K562 (cell line): ENCODE measurements at regions not wholly inside any gene's neighbourhood (a gene's known extent, or its start where the extent isn't known, plus 50 kb on each side); places are given as distances from the start of the nearest gene placed in this dataset.

ENCODE experiments used
- ATAC-seq: fragments of 200-7000 bp; cut with Tn5 transposase; 3 replicates; pipeline ENCODE4 v1.9.1; 2020; ENCODE audit warnings: moderate library complexity
- BruUV-seq: library from RNA; stranded (reverse); fragments of 400-500 nt; replicated peaks from 2 replicates; lab custom pipeline; 2021; lab: Mats Ljungman, UMichigan
- CTCF ChIA-PET: fragments of 300-600 bp; formaldehyde crosslinking; extraction: SDS; loops from one replicate; lab custom pipeline; 2021; ENCODE audit warnings: low intra/inter-chr PET ratio; lab: Yijun Ruan, JAX
- POLR2A ChIA-PET: fragments of 300-600, 350-650 bp; sonication (Branson Sonifier 250); formaldehyde crosslinking; extraction: SDS; loops from one replicate; lab custom pipeline; 2021; ENCODE audit warnings: antibody characterized with exemption, inconsistent platforms; lab: Yijun Ruan, JAX
- DNase-seq, 4 experiments: peaks; one replicate each; pipeline versions ENCODE4 v3.0.0 to v3.0.0-alpha.2; 2011 to 2018; ENCODE audit warnings: low spot score in 3 of 4, mixed read lengths in 3 of 4; ENCODE audit errors: extremely low read depth in 1 of 4
- FAIRE-seq: peaks from 2 replicates; lab custom pipeline; 2011; peaks lifted over from hg19 to GRCh38; lab: Jason Lieb, UNC
- H2AFZ ChIP-seq: 2 replicates; pipeline ENCODE4 v1.6.0; 2011; ENCODE audit warnings: low read depth, low read length, control low read depth, inconsistent platforms
- H3K27ac ChIP-seq: fragments of 200-600 bp; 3 replicates; pipeline ENCODE4 v1.8.0; 2011; ENCODE audit warnings: low read depth, mild to moderate bottlenecking, control low read depth, inconsistent platforms, low read length, moderate library complexity, mixed read lengths; ENCODE audit errors: extremely low read depth
- H3K27me3 ChIP-seq, 2 experiments: fragments of 300-600 bp in 1 of 2; 2 replicates in 1 of 2; 3 replicates in 1 of 2; pipeline versions ENCODE4 v1.6.0 to v1.8.0; 2011; ENCODE audit warnings: inconsistent platforms in 2 of 2, low read length in 2 of 2, mild to moderate bottlenecking in 1 of 2, mixed read lengths in 1 of 2, moderate library complexity in 1 of 2; ENCODE audit not compliant: control insufficient read depth in 2 of 2, insufficient read depth in 2 of 2
- H3K36me3 ChIP-seq: fragments of 300-600 bp; 3 replicates; pipeline ENCODE4 v1.8.0; 2011; ENCODE audit warnings: mild to moderate bottlenecking, low read length, inconsistent platforms; ENCODE audit not compliant: control insufficient read depth, insufficient read depth
- H3K4me1 ChIP-seq, 2 experiments: fragments of 200-600 bp in 1 of 2; replicated peaks in 1 of 2; 2 replicates in 1 of 2; 3 replicates in 1 of 2; pipeline versions ENCODE4 v1.5.1 to v1.8.0; 2011; ENCODE audit warnings: inconsistent platforms in 2 of 2, low read length in 2 of 2, mild to moderate bottlenecking in 1 of 2, mixed read lengths in 1 of 2, moderate library complexity in 1 of 2; ENCODE audit not compliant: control insufficient read depth in 2 of 2, insufficient read depth in 2 of 2
- H3K4me2 ChIP-seq: 2 replicates; pipeline ENCODE4 v1.6.1; 2011; ENCODE audit warnings: low read length, control low read depth, inconsistent platforms, mixed read lengths; ENCODE audit not compliant: insufficient read depth
- H3K4me3 ChIP-seq: fragments of 200-600 bp; sonication (generic), shearing (Covaris generic); 2 replicates; pipeline ENCODE4 v1.5.1; 2016; ENCODE audit warnings: control low read depth, inconsistent platforms
- H3K79me2 ChIP-seq: fragments of 200-600 bp; 3 replicates; pipeline ENCODE4 v1.8.0; 2011; ENCODE audit warnings: low read length, inconsistent platforms; ENCODE audit not compliant: control insufficient read depth, insufficient read depth
- H3K9ac ChIP-seq, 2 experiments: 2 replicates each; pipeline versions ENCODE4 v1.6.0 to v1.6.1; 2011; ENCODE audit warnings: low read depth in 2 of 2, low read length in 2 of 2, control low read depth in 1 of 2, inconsistent platforms in 1 of 2, mild to moderate bottlenecking in 1 of 2, mixed read lengths in 1 of 2; ENCODE audit not compliant: insufficient read depth in 1 of 2
- H3K9me1 ChIP-seq: one replicate; pipeline ENCODE4 v1.6.0; 2011; ENCODE audit warnings: inconsistent platforms, mild to moderate bottlenecking, low read length, moderate library complexity; ENCODE audit not compliant: control insufficient read depth, insufficient read depth
- H3K9me3 ChIP-seq: replicated peaks from 2 replicates; pipeline ENCODE4 v1.5.1; 2011; ENCODE audit warnings: low read depth, low read length, inconsistent platforms; ENCODE audit not compliant: control insufficient read depth, insufficient read depth
- H4K20me1 ChIP-seq: replicated peaks from 2 replicates; pipeline ENCODE4 v1.6.1; 2011; ENCODE audit warnings: low read length, inconsistent platforms, mixed read lengths; ENCODE audit not compliant: control insufficient read depth, insufficient read depth
- EP400 ChIP-seq: fragments of 450-650 bp; IDR thresholded peaks from 2 replicates; pipeline ENCODE4 v1.6.1; 2017; ENCODE audit warnings: antibody characterized with exemption, mild to moderate bottlenecking, moderate library complexity
- HEY1 ChIP-seq: fragments of 250-450 bp; sonication (Bioruptor Pico); IDR thresholded peaks from 2 replicates; pipeline ENCODE4 v1.5.0; 2020; ENCODE audit warnings: mild to moderate bottlenecking, moderate library complexity, borderline replicate concordance
- MECOM ChIP-seq: fragments of 250-450 bp; sonication (Bioruptor Pico); IDR thresholded peaks from 2 replicates; pipeline ENCODE4 v1.8.0; 2022; ENCODE audit warnings: inconsistent platforms
- MED1 ChIP-seq: sonication (generic); formaldehyde crosslinking; IDR thresholded peaks from 2 replicates; pipeline ENCODE4 v1.8.1; 2023; ENCODE audit warnings: missing genetic modification reagents, borderline replicate concordance
- MIER1 ChIP-seq: fragments of 450-650 bp; IDR thresholded peaks from 2 replicates; pipeline ENCODE4 v1.6.1; 2016; ENCODE audit warnings: antibody characterized with exemption, mild to moderate bottlenecking, low read depth
- MTA3 ChIP-seq: fragments of 450-650 bp; formaldehyde crosslinking; IDR thresholded peaks from 2 replicates; pipeline ENCODE4 v1.6.1; 2017; ENCODE audit warnings: mild to moderate bottlenecking, borderline replicate concordance
- MXI1 ChIP-seq: IDR thresholded peaks from 2 replicates; pipeline ENCODE4 v1.6.1; 2011; ENCODE audit warnings: low read depth, mild to moderate bottlenecking, improper control_type of control experiment, low read length
- MYC ChIP-seq, 2 experiments: fragments of 250-450 bp in 1 of 2; sonication (Bioruptor Pico) in 1 of 2; IDR thresholded peaks; 2 replicates each; pipeline versions ENCODE4 v1.5.1 to v1.6.1; 2012 to 2021; ENCODE audit warnings: low read depth in 2 of 2, borderline replicate concordance in 1 of 2, improper control_type of control experiment in 1 of 2, low read length in 1 of 2, mild to moderate bottlenecking in 1 of 2, moderate library complexity in 1 of 2
- POLR2B ChIP-seq: fragments of 450-650 bp; IDR thresholded peaks from 2 replicates; pipeline ENCODE4 v1.6.1; 2018; ENCODE audit warnings: low read depth; ENCODE audit not compliant: partially characterized antibody
- POLR2G ChIP-seq: fragments of 200-400 bp; formaldehyde crosslinking; IDR thresholded peaks from 2 replicates; pipeline ENCODE4 v1.6.1; 2017; ENCODE audit warnings: low read depth, mild to moderate bottlenecking, antibody characterized with exemption, low read length, moderate library complexity
- SREBF2 ChIP-seq: sonication (generic); formaldehyde crosslinking; IDR thresholded peaks from 2 replicates; pipeline ENCODE4 v1.4.0; 2020; ENCODE audit warnings: mild to moderate bottlenecking, missing genetic modification reagents
- TFAM ChIP-seq: fragments of 250-450 bp; sonication (Bioruptor Pico); conservative IDR thresholded peaks from 2 replicates; pipeline ENCODE4 v1.5.0; 2021; ENCODE audit warnings: mild to moderate bottlenecking, moderate library complexity
- ZHX1 ChIP-seq: fragments of 150-350 bp; conservative IDR thresholded peaks from 2 replicates; pipeline ENCODE4 v1.6.1; 2014; ENCODE audit warnings: low read length
- ZNF121 ChIP-seq: sonication (generic); formaldehyde crosslinking; conservative IDR thresholded peaks from 2 replicates; pipeline ENCODE4 v1.8.0; 2022; ENCODE audit warnings: missing genetic modification reagents
- ZNF124 ChIP-seq: sonication (generic); formaldehyde crosslinking; IDR thresholded peaks from 2 replicates; pipeline ENCODE4 v1.8.1; 2022; ENCODE audit warnings: missing genetic modification reagents
- ZNF668 ChIP-seq: fragments of 250-450 bp; sonication (Bioruptor Pico); IDR thresholded peaks from 2 replicates; pipeline ENCODE4 v1.8.0; 2022; ENCODE audit warnings: mild to moderate bottlenecking, inconsistent platforms
- WGBS: fragments of 100-300 bp; shearing (Covaris generic); methylation state at CpG from one replicate; pipeline ENCODE4 v1.1.6; 2016; ENCODE audit warnings: low coverage, mixed read lengths; ENCODE audit not compliant: insufficient coverage; ENCODE audit errors: missing lambda C conversion rate; 5-methylcytosine and 5-hydroxymethylcytosine counted together
- in situ Hi-C: fragments of 300-500 bp; cut with MboI; formaldehyde crosslinking; loops from 4 replicates; pipeline ENCODE4 v1.15.0; 2018; ENCODE audit warnings: inconsistent platforms, mixed read lengths
- intact Hi-C: fragments of 100-400 bp; cut with micrococcal nuclease; formaldehyde crosslinking; loops from 2 replicates; pipeline ENCODE4 v1.14.2; 2022

GRCh38 chr5:5951953-5952352 is 426.4 kb downstream of the MED10 start:
- Histone ChIP-seq H3K4me2 (no peak overlapping the region), H2AFZ (no peak overlapping the region), H3K36me3 (no peaks in the 10 kb centered on the region), H4K20me1 (no peaks in the 10 kb centered on the region; the same call in 1 of the 2 replicates), H3K9ac (no peak overlapping the region), H3K4me3 (no peak overlapping the region), H3K27ac (no peak overlapping the region), H3K27me3 (peaks cover 0 to 4% of the 10 kb centered on the region in 2 experiments; a peak in 1 of 5 replicates), H3K79me2 (no peaks in the 10 kb centered on the region), H3K9me3 (no peaks in the 10 kb centered on the region), H3K4me1 (no peaks in the 10 kb centered on the region), H3K9me1 (no peaks in the 10 kb centered on the region)
- ChIA-PET POLR2A (no interaction called here), CTCF (no interaction called here)
- TF ChIP-seq POLR2G = no peak
- TF ChIP-seq MTA3 = no peak
- no peak for TF ChIP-seq MYC (IDR thresholded peaks at IDR 0.05; ENCODE audit: low read depth, low read length)
- no peak for TF ChIP-seq MYC (CRISPR knock-in tag; IDR thresholded peaks at IDR 0.05; ENCODE audit: borderline replicate concordance, low read depth)
- TF ChIP-seq MED1 (CRISPR knock-in tag) = no peak
- no peak for TF ChIP-seq SREBF2
- DNase-seq = no peak
- 6% methylated on average over 3 of the region's 3 CpGs for WGBS
- intact Hi-C loops = no loop called here
- no peak for FAIRE-seq
- no TSS peak for BruUV-seq
- in situ Hi-C loops = no loop called here
- no peak for ATAC-seq

GRCh38 chr5:5950658-5951057 is 427.7 kb downstream of the MED10 start:
- WGBS = 2% methylated on average over 5 of the region's 5 CpGs
- BruUV-seq = no TSS peak
- no peak for TF ChIP-seq ZNF668 (CRISPR knock-in tag)
- TF ChIP-seq MXI1 = no peak
- TF ChIP-seq MECOM (CRISPR knock-in tag) = no peak
- no peak for TF ChIP-seq ZNF124 (CRISPR knock-in tag)
- no peak for TF ChIP-seq HEY1 (CRISPR knock-in tag)
- TF ChIP-seq EP400 = no peak
- TF ChIP-seq MIER1 = no peak
- TF ChIP-seq POLR2B = no peak
- TF ChIP-seq ZHX1 = no peak
- TF ChIP-seq ZNF121 (CRISPR knock-in tag) = no peak
- TF ChIP-seq TFAM = no peak

More at GRCh38 chr5:5950658-5951057, 427.7 kb downstream of the MED10 start:
- no peaks in the 10 kb centered on the region for H3K4me1 ChIP-seq
- peaks cover 0 to 4% of the 10 kb centered on the region in 2 experiments; a peak in 1 of 5 replicates for H3K27me3 ChIP-seq
- H3K4me3 ChIP-seq = no peak overlapping the region
- intact Hi-C loops (no loop called here), in situ Hi-C loops (no loop called here)
- no peak for FAIRE-seq
- CTCF ChIA-PET = no interaction called here
- DNase-seq = no peak
- H2AFZ ChIP-seq = no peak overlapping the region
- no peak overlapping the region for H3K4me2 ChIP-seq
- no peaks in the 10 kb centered on the region for H3K9me1 ChIP-seq
- no peak overlapping the region for H3K27ac ChIP-seq
- H4K20me1 ChIP-seq = no peaks in the 10 kb centered on the region; the same call in 1 of the 2 replicates
- no peaks in the 10 kb centered on the region for H3K9me3 ChIP-seq
- no peak for ATAC-seq
- H3K36me3 ChIP-seq = no peaks in the 10 kb centered on the region
- no peaks in the 10 kb centered on the region for H3K79me2 ChIP-seq
- no peak overlapping the region for H3K9ac ChIP-seq
- POLR2A ChIA-PET = interaction anchor here (0.6 kb wide), 1 partner anchor 77 kb away, joined by 3 read pairs; no protein-coding TSS in a partner anchor
